Naive B cell (primary cell): ENCODE measurements at regions not wholly inside any gene's neighbourhood (a gene's known extent, or its start where the extent isn't known, plus 50 kb on each side); places are given as distances from the start of the nearest gene placed in this dataset.

Source experiments
- ATAC-seq, 2 donors: fragments of 150-1000 bp; cut with Tn5 transposase; 2 replicates each; pipeline ENCODE4 v1.10.0; 2021; ENCODE audit warnings: low read depth in 2 of 2, mild to moderate bottlenecking in 2 of 2, moderate library complexity in 2 of 2
- DNase-seq: peaks from one replicate; pipeline ENCODE4 v3.0.0; 2022
- H3K27ac Mint-ChIP-seq, 6 donors: one replicate each; pipeline ENCODE4 v1.8.0; 2020 to 2022; ENCODE audit warnings: mild to moderate bottlenecking in 6 of 6, mixed read lengths in 6 of 6, moderate library complexity in 5 of 6, inconsistent platforms in 2 of 6
- H3K27me3 Mint-ChIP-seq, 3 donors: one replicate each; pipeline ENCODE4 v1.8.0; 2021 to 2022; ENCODE audit warnings: mixed read lengths in 3 of 3, mild to moderate bottlenecking in 1 of 3
- H3K36me3 Mint-ChIP-seq, 2 donors: one replicate each; pipeline ENCODE4 v1.8.0; 2020 to 2022; ENCODE audit warnings: mixed read lengths in 2 of 2, inconsistent platforms in 1 of 2, mild to moderate bottlenecking in 1 of 2
- H3K4me1 Mint-ChIP-seq, 3 donors: one replicate each; pipeline ENCODE4 v1.8.0; 2020 to 2022; ENCODE audit warnings: mixed read lengths in 3 of 3, inconsistent platforms in 1 of 3, mild to moderate bottlenecking in 1 of 3, moderate library complexity in 1 of 3
- H3K4me3 Mint-ChIP-seq, 8 donors: one replicate each; pipeline ENCODE4 v1.8.0; 2020 to 2022; ENCODE audit warnings: mild to moderate bottlenecking in 8 of 8, mixed read lengths in 8 of 8, moderate library complexity in 8 of 8, inconsistent platforms in 2 of 8
- H3K9me3 Mint-ChIP-seq, 7 donors: one replicate each; pipeline ENCODE4 v1.8.0; 2020 to 2022; ENCODE audit warnings: mixed read lengths in 7 of 7, mild to moderate bottlenecking in 5 of 7, inconsistent platforms in 2 of 7, moderate library complexity in 1 of 7

- peaks cover 0 to 7% (median 0%) of the 10 kb centered on the region in 7 donors for H3K9me3 Mint-ChIP-seq
- no peaks in the 10 kb centered on the region for H3K36me3 Mint-ChIP-seq
- ATAC-seq (no peak), DNase-seq (no peak)
- peaks cover 4 to 6% (median 6%) of the 10 kb centered on the region in 3 donors for H3K4me1 Mint-ChIP-seq
- H3K27me3 Mint-ChIP-seq: peaks cover 0 to 17% (median 14%) of the 10 kb centered on the region in 3 donors
- H3K4me3 Mint-ChIP-seq: no peak overlapping the region
- H3K27ac Mint-ChIP-seq: peak overlapping the region in 1 of 6 donors; percentile 30
These were observed 162.9 kb upstream of the CELF2 start for GRCh38 chr10:10854725-10855124.

GRCh38 chr10:10855151-10855581 is 162.5 kb upstream of the CELF2 start:
- peak; percentile 78 to 85 for ATAC-seq
- H3K27me3 Mint-ChIP-seq: peaks cover 0 to 17% (median 12%) of the 10 kb centered on the region in 3 donors
- no peak overlapping the region for H3K4me3 Mint-ChIP-seq

DNA sequence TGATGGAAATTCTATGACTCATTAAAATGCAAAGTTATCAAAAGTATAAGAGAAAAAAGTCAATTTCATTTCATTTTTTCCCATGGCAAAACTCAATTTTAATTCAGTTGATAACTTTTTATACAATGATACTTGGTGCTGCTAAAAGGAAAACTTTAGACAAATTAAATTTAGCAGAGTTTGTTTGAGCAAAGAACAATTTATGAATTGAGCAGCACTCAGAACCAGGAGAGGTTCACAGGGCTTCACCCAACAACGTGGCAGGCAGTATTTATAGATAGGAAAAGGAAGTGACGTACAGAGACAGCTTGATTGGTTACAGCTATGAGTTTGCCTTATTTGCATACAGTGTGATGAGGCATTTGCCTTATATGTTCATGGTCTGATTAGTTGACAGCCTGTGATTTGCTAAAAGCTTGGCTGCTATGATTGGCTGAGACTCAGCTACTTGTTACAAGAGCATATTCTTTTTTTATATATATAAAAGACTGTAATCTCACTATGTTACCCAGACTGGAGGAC is 157.2 kb upstream of the CELF2 start:
- Mint-ChIP-seq H3K4me1 (no peaks in the 10 kb centered on the region), H3K27me3 (peaks cover 0 to 7% (median 0%) of the 10 kb centered on the region in 3 donors), H3K27ac (no peak overlapping the region), H3K36me3 (no peaks in the 10 kb centered on the region), H3K9me3 (peaks cover 0 to 16% (median 5%) of the 10 kb centered on the region in 7 donors), H3K4me3 (no peak overlapping the region)
- peak in 1 of 2 donors; percentile 37 for ATAC-seq
- DNase-seq: no peak

More at GRCh38 chr10:10855151-10855581, 162.5 kb upstream of the CELF2 start:
- Mint-ChIP-seq H3K36me3 (no peaks in the 10 kb centered on the region), H3K4me1 (peaks cover 4 to 6% (median 6%) of the 10 kb centered on the region in 3 donors), H3K27ac (peak overlapping the region in 2 of 6 donors; percentile 30 to 85), H3K9me3 (peaks cover 0 to 7% (median 1%) of the 10 kb centered on the region in 7 donors)
- no peak for DNase-seq

DNA sequence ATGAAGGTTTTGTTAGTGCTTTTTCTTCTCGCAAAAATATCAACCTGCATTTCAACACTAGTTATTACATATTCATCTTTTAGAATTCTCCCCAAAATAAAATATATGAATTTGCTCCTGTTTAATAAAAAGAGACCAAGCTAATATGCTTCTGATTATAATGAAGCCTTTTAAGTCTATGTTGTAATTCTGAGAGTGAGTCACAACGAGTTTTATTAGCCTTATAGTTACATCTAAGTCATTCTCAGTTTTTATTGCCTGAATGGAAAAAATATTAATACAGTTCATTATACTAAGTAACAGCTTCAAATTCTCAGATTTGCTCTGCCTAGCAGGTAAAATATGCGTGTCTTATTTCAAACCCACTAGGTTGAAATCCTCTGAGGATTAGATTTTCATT is 152.4 kb upstream of the CELF2 start:
- no peak overlapping the region for H3K4me3 Mint-ChIP-seq
- H3K4me1 Mint-ChIP-seq: no peaks in the 10 kb centered on the region
- DNase-seq (no peak), ATAC-seq (no peak)
- H3K9me3 Mint-ChIP-seq: peaks cover 0 to 13% (median 4%) of the 10 kb centered on the region in 7 donors
- H3K27me3 Mint-ChIP-seq: peaks cover 0 to 12% (median 0%) of the 10 kb centered on the region in 3 donors
- no peak overlapping the region for H3K27ac Mint-ChIP-seq
- no peaks in the 10 kb centered on the region for H3K36me3 Mint-ChIP-seq

- Mint-ChIP-seq H3K36me3 (no peaks in the 10 kb centered on the region), H3K9me3 (peaks cover 0 to 7% (median 2%) of the 10 kb centered on the region in 7 donors), H3K27me3 (peaks cover 0 to 17% (median 0%) of the 10 kb centered on the region in 3 donors), H3K4me3 (no peak overlapping the region), H3K4me1 (no peaks in the 10 kb centered on the region), H3K27ac (no peak overlapping the region)
- DNase-seq: no peak
- ATAC-seq: no peak
These were observed 151.8 kb upstream of the CELF2 start for GRCh38 chr10:10865913-10866312.

DNA sequence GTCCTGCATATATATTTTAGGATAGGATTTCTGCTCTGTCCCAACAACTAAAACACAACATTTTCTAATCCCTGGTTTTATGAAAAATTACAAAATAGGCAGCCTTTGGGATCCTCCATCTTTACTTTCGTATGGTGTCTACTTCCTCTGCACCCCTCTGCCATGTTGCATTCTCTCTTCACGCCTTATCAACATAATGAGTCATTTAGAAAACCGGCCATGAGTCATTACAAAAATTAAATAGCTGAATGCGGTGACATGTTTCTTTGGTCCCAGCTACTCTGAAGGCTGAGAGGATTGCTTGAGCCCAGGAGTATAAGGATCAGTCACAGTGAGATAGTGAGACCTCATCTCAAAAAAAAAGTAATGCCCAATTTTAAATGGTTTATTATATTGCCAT is 148.1 kb upstream of the CELF2 start:
- no peak for DNase-seq
- no peak for ATAC-seq
- no peaks in the 10 kb centered on the region for H3K4me1 Mint-ChIP-seq

DNA sequence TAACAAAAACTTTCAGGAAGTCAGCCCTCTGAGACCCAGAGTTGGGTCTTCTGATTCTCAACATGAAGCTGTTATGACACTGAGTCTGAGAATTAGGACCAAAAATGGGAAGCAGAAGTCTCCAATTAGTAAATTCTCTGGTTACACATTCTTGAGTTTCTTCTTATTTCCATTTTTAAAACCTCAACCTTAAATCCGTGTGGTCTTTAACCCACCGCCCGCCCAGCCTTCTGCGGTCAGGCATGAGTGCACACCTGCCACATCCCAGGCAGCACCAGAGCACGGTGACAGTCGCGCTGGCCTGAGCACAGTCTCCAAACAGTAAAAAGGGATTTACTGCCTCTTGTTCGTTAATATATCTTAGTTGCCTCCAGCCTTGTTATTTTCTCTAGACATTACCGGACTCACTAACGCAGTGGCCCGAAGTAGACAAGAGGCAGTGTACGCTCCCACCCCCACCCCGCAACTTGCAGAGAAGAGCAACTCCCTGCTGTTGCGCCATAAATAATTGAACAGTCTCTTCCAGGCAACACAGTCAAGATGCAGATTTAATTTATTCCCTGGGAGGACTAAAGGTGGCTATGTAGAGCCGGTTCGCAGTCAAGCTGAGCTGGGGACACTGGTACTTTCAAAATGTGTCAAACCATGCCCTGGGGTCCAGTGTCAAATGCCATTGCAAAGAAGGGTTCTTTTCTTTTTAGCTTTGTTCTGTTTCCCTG is 147.0 kb upstream of the CELF2 start:
- Mint-ChIP-seq H3K9me3 (peaks cover 0 to 4% (median 0%) of the 10 kb centered on the region in 7 donors), H3K4me3 (no peak overlapping the region)

More for the DNA sequence above, 148.1 kb upstream of the CELF2 start:
- no peak overlapping the region for H3K27ac Mint-ChIP-seq
- no peak overlapping the region for H3K4me3 Mint-ChIP-seq
- H3K36me3 Mint-ChIP-seq: no peaks in the 10 kb centered on the region
- H3K9me3 Mint-ChIP-seq: peaks cover 0 to 4% (median 0%) of the 10 kb centered on the region in 7 donors
- H3K27me3 Mint-ChIP-seq: peaks cover 0 to 19% (median 11%) of the 10 kb centered on the region in 3 donors

GRCh38 chr10:10871352-10871751 is 146.3 kb upstream of the CELF2 start:
- no peak overlapping the region for H3K4me3 Mint-ChIP-seq
- H3K4me1 Mint-ChIP-seq: no peaks in the 10 kb centered on the region
- H3K27ac Mint-ChIP-seq: no peak overlapping the region
- H3K27me3 Mint-ChIP-seq: peaks cover 0 to 21% (median 10%) of the 10 kb centered on the region in 3 donors
- H3K36me3 Mint-ChIP-seq: no peaks in the 10 kb centered on the region
- peaks cover 0 to 4% (median 0%) of the 10 kb centered on the region in 7 donors for H3K9me3 Mint-ChIP-seq
- DNase-seq (no peak), ATAC-seq (no peak)

More for the DNA sequence above, 147.0 kb upstream of the CELF2 start:
- ATAC-seq (no peak), DNase-seq (no peak)
- H3K36me3 Mint-ChIP-seq: no peaks in the 10 kb centered on the region
- H3K27ac Mint-ChIP-seq: no peak overlapping the region
- peaks cover 0 to 19% (median 10%) of the 10 kb centered on the region in 3 donors for H3K27me3 Mint-ChIP-seq
- H3K4me1 Mint-ChIP-seq: no peaks in the 10 kb centered on the region

DNA sequence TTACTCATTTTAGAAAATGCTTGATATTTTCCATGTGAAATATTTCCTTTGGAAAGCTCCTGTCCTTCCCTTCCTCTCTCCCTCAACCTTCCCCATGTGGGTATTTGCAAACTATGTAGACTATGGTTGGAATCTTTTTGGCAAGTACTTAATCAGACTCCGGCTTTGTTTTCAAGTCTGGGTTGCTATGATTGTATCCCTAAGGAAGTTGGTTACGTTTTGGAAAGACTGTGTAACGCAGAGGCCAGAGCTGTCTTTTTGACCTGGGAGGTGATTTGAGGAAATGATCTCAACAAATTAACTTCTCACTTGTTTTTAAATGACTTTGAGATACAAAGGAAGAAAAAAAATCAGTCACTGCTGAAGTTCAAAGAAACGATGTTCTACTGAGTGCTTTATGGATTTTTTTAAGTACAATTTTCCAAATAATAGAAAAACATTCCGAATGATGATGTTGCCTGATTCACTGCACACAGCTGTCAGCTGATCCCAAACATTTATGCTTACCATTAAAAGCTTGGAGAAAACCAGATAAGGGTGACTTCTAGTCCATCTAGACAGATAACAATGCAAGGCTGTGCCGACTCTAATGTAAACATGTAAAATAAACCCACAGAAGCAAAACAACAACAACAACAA is 145.5 kb upstream of the CELF2 start:
- Mint-ChIP-seq H3K9me3 (peaks cover 0 to 4% (median 0%) of the 10 kb centered on the region in 7 donors), H3K4me3 (no peak overlapping the region), H3K27me3 (peaks cover 0 to 27% (median 10%) of the 10 kb centered on the region in 3 donors), H3K4me1 (no peaks in the 10 kb centered on the region), H3K36me3 (no peaks in the 10 kb centered on the region), H3K27ac (no peak overlapping the region)
- ATAC-seq (no peak), DNase-seq (no peak)

GRCh38 chr10:10872764-10873163 is 144.9 kb upstream of the CELF2 start:
- H3K36me3 Mint-ChIP-seq: no peaks in the 10 kb centered on the region
- peaks cover 0 to 27% (median 5%) of the 10 kb centered on the region in 3 donors for H3K27me3 Mint-ChIP-seq
- H3K4me3 Mint-ChIP-seq: no peak overlapping the region
- H3K27ac Mint-ChIP-seq: no peak overlapping the region
- H3K9me3 Mint-ChIP-seq: peaks cover 0 to 4% (median 0%) of the 10 kb centered on the region in 7 donors
- no peaks in the 10 kb centered on the region for H3K4me1 Mint-ChIP-seq
- ATAC-seq: no peak
- no peak for DNase-seq

DNA sequence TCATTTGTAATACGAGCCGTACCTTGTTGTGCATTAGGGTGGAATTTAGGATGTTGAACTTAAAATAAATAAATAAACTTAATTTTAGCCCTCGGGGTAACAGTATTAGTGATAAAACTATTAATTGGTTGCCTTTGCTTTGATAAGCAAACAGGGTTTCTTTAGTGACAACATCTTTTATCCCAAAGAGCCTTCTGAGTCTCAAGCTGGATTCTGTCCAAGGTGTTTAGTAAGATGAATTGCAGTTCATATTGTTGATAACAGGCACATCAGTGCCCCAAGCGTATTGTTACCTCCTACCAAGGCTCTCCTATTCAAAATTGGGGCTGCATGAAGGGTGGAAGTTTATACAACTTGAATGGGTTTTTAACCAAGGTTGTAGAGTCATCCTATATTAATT is 144.4 kb upstream of the CELF2 start:
- H3K27me3 Mint-ChIP-seq: peaks cover 0 to 27% (median 5%) of the 10 kb centered on the region in 3 donors
- H3K4me1 Mint-ChIP-seq: no peaks in the 10 kb centered on the region
- no peaks in the 10 kb centered on the region for H3K36me3 Mint-ChIP-seq
- DNase-seq: no peak
- no peak overlapping the region for H3K27ac Mint-ChIP-seq
- H3K4me3 Mint-ChIP-seq: no peak overlapping the region
- ATAC-seq: no peak
- peaks cover 0 to 4% (median 0%) of the 10 kb centered on the region in 7 donors for H3K9me3 Mint-ChIP-seq

- Mint-ChIP-seq H3K27ac (no peak overlapping the region), H3K27me3 (peaks cover 0 to 27% (median 5%) of the 10 kb centered on the region in 3 donors), H3K4me1 (no peaks in the 10 kb centered on the region), H3K36me3 (no peaks in the 10 kb centered on the region), H3K9me3 (peaks cover 0 to 4% (median 0%) of the 10 kb centered on the region in 7 donors), H3K4me3 (no peak overlapping the region)
- DNase-seq (no peak), ATAC-seq (no peak)
These were observed 143.8 kb upstream of the CELF2 start for GRCh38 chr10:10873915-10874314.

DNA sequence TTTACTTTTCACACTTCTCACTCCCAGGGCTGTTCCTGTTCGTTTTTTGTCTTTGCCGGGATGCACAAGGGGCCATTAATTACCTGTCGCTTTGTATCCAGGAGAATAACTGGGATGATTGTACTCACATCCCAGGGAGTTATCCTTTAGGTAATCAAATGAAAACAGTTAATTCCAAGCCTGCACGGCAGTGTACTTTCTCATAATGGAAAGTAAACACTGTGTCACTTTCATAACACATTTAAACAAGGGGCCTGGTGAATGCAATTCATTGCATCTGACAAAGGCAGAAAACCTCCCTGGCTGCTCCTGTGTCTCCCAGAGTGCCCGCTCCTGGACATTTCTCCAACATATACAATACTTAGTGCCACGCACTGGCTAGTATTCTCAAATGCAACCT is 138.7 kb upstream of the CELF2 start:
- Mint-ChIP-seq H3K4me3 (no peak overlapping the region), H3K36me3 (peaks cover 0 to 5% of the 10 kb centered on the region in 2 donors), H3K9me3 (peaks cover under 1 to 3% (median 3%) of the 10 kb centered on the region in 7 donors), H3K27me3 (peaks cover 0 to 10% (median 0%) of the 10 kb centered on the region in 3 donors), H3K27ac (no peak overlapping the region), H3K4me1 (no peaks in the 10 kb centered on the region)
- ATAC-seq (no peak), DNase-seq (no peak)
